ENCODE measurements at regions not wholly inside any gene's neighbourhood (a gene's known extent, or its start where the extent isn't known, plus 50 kb on each side); places are given as distances from the start of the nearest gene placed in this dataset.

GRCh38 chr18:47679864-47680263 lies 250.6 kb downstream of the SMAD2 start:
- Histone ChIP-seq H3K27me3 (ENCODE audit: control insufficient read depth in 2 of 2, insufficient read depth in 2 of 2, low read length in 2 of 2) (no peaks in the 10 kb centered on the region), H3K4me1 (ENCODE audit: control insufficient read depth, extremely low read depth, insufficient read depth, low read length) (no peaks in the 10 kb centered on the region), H3K9me1 (replicated peaks; ENCODE audit: control insufficient read depth, extremely low read depth, insufficient read depth, low read length) (no peaks in the 10 kb centered on the region), H3K36me3 (ENCODE audit: control insufficient read depth in 2 of 2, extremely low read depth in 1 of 2, insufficient read depth in 2 of 2, low read length in 2 of 2) (no peaks in the 10 kb centered on the region), H3K4me3 (replicated peaks in 1 of 3; ENCODE audit: insufficient read depth in 1 of 3, low read depth in 1 of 3, low read length in 3 of 3) (no peak overlapping the region), H3K79me2 (ENCODE audit: control insufficient read depth, insufficient read depth, low read length) (no peaks in the 10 kb centered on the region), H3K9me3 (replicated peaks; ENCODE audit: control insufficient read depth, insufficient read depth, low read length) (no peaks in the 10 kb centered on the region), H3K27ac (ENCODE audit: insufficient read depth, low read depth, low read length) (no peak overlapping the region), H3K9ac (replicated peaks; ENCODE audit: extremely low read depth, insufficient read depth, low read length) (no peak overlapping the region), H3K4me2 (ENCODE audit: insufficient read depth, low read length) (no peak overlapping the region), H4K20me1 (replicated peaks; ENCODE audit: control insufficient read depth, extremely low read depth, insufficient read depth, low read length) (no peaks in the 10 kb centered on the region), H2AFZ (ENCODE audit: low read depth, low read length) (no peak overlapping the region)
- FAIRE-seq (no peak), DNase-seq (ENCODE audit: low read depth, low spot score) (no peak)
- no TSS peak for BruUV-seq (replicated peaks)
- dilution Hi-C loops (cut with MboI; ENCODE audit: extremely low pct_ligation_motif_present, low sequenced_read_pairs): no loop called here
- TF ChIP-seq POLR2AphosphoS5 (IDR thresholded peaks at IDR 0.05; ENCODE audit: insufficient read depth, low read depth, low read length) (no peak), CTCF (IDR thresholded peaks at IDR 0.05; ENCODE audit: extremely low read depth in 1 of 2, insufficient read depth in 1 of 2, low read depth in 1 of 2, low read length in 2 of 2) (no peak)
- ChIA-PET CTCF (no interaction called here), POLR2A (no interaction called here)
- intact Hi-C loops (cut with micrococcal nuclease): no loop called here

- no peaks in the 10 kb centered on the region for H3K36me3 ChIP-seq (ENCODE audit: control insufficient read depth in 2 of 2, extremely low read depth in 1 of 2, insufficient read depth in 2 of 2, low read length in 2 of 2)
- H3K9me3 ChIP-seq (replicated peaks; ENCODE audit: control insufficient read depth, insufficient read depth, low read length): no peaks in the 10 kb centered on the region
- H2AFZ ChIP-seq (ENCODE audit: low read depth, low read length): no peak overlapping the region
- no peak for FAIRE-seq
- DNase-seq (ENCODE audit: low read depth, low spot score): no peak
- H3K9me1 ChIP-seq (replicated peaks; ENCODE audit: control insufficient read depth, extremely low read depth, insufficient read depth, low read length): no peaks in the 10 kb centered on the region
- no peak overlapping the region for H3K9ac ChIP-seq (replicated peaks; ENCODE audit: extremely low read depth, insufficient read depth, low read length)
- H3K27ac ChIP-seq (ENCODE audit: insufficient read depth, low read depth, low read length): no peak overlapping the region
- no peak overlapping the region for H3K4me3 ChIP-seq (replicated peaks in 1 of 3; ENCODE audit: insufficient read depth in 1 of 3, low read depth in 1 of 3, low read length in 3 of 3)
- no peaks in the 10 kb centered on the region for H3K27me3 ChIP-seq (ENCODE audit: control insufficient read depth in 2 of 2, insufficient read depth in 2 of 2, low read length in 2 of 2)
- CTCF ChIA-PET: no interaction called here
- dilution Hi-C loops (cut with MboI; ENCODE audit: extremely low pct_ligation_motif_present, low sequenced_read_pairs): no loop called here
- no peaks in the 10 kb centered on the region for H3K4me1 ChIP-seq (ENCODE audit: control insufficient read depth, extremely low read depth, insufficient read depth, low read length)
- intact Hi-C loops (cut with micrococcal nuclease): no loop called here
- no peaks in the 10 kb centered on the region for H3K79me2 ChIP-seq (ENCODE audit: control insufficient read depth, insufficient read depth, low read length)
- no TSS peak for BruUV-seq (replicated peaks)
- no peak for TF ChIP-seq MAX (IDR thresholded peaks at IDR 0.05; ENCODE audit: insufficient read depth, insufficient read length)
- no peak for TF ChIP-seq FOS (IDR thresholded peaks at IDR 0.05; ENCODE audit: borderline replicate concordance, insufficient read depth, low read length)
- no peak for TF ChIP-seq EZH2 (IDR thresholded peaks at IDR 0.05; ENCODE audit: borderline replicate concordance, low read depth, low read length, severe bottlenecking)
- TF ChIP-seq MYC (IDR thresholded peaks at IDR 0.05; ENCODE audit: low read depth, low read length): no peak
- no peak for TF ChIP-seq CTCF (IDR thresholded peaks at IDR 0.05; ENCODE audit: extremely low read depth in 1 of 2, insufficient read depth in 1 of 2, low read depth in 1 of 2, low read length in 2 of 2)
- TF ChIP-seq GATA2 (IDR thresholded peaks at IDR 0.05; ENCODE audit: insufficient read depth, insufficient read length, low read depth, low read length): no peak
- TF ChIP-seq JUN (IDR thresholded peaks at IDR 0.05; ENCODE audit: borderline replicate concordance, insufficient read depth, insufficient read length, low read depth): no peak
- no peak for TF ChIP-seq POLR2A (IDR thresholded peaks at IDR 0.05; ENCODE audit: low read depth, low read length)
- POLR2A ChIA-PET: no interaction called here
- no peaks in the 10 kb centered on the region for H4K20me1 ChIP-seq (replicated peaks; ENCODE audit: control insufficient read depth, extremely low read depth, insufficient read depth, low read length)
- H3K4me2 ChIP-seq (ENCODE audit: insufficient read depth, low read length): no peak overlapping the region
These were observed 252.5 kb downstream of the SMAD2 start for GRCh38 chr18:47677952-47678351.
